ENCODE measurements at regions not wholly inside any gene's neighbourhood (a gene's known extent, or its start where the extent isn't known, plus 50 kb on each side); places are given as distances from the start of the nearest gene placed in this dataset.
A peak's percentile ranks its signal among the peaks of the same experiment; 100 is the strongest.

- H3K9me3 Mint-ChIP-seq: peaks cover 0 to 46% (median 16%) of the 10 kb centered on the region in 11 donors
These were observed 61.6 kb downstream of the LSM5 start for GRCh38 chr7:32428546-32428945.

GRCh38 chr7:32427769-32428291 lies 62.4 kb downstream of the LSM5 start:
- CTCF ChIA-PET: no interaction called here
- H3K27me3 Mint-ChIP-seq: peaks cover 27 to 75% (median 72%) of the 10 kb centered on the region in 5 donors

More at GRCh38 chr7:32428546-32428945, 61.6 kb downstream of the LSM5 start:
- Histone ChIP-seq H3K36me3 (ENCODE audit: control insufficient read depth in 2 of 3, insufficient read depth in 3 of 3, low read length in 3 of 3) (no peaks in the 10 kb centered on the region), H3K27ac (ENCODE audit: low read depth, low read length) (no peak overlapping the region), H3K27me3 (ENCODE audit: control insufficient read depth in 2 of 2, insufficient read depth in 2 of 2, low read length in 2 of 2) (peaks cover 0 to 9% of the 10 kb centered on the region in 2 donors), H3K4me1 (ENCODE audit: control insufficient read depth in 2 of 2, insufficient read depth in 2 of 2, low read length in 2 of 2) (no peaks in the 10 kb centered on the region), H3K4me3 (ENCODE audit: low read length) (no peak overlapping the region), H3K9me3 (ENCODE audit: control insufficient read depth in 2 of 3, low read length in 3 of 3) (no peaks in the 10 kb centered on the region)
- no peak for DNase-seq
- CTCF ChIA-PET: no interaction called here
- POLR2A ChIA-PET: no interaction called here
- peaks cover 0 to 16% (median 6%) of the 10 kb centered on the region in 5 donors for H3K36me3 Mint-ChIP-seq
- no peak for ATAC-seq
- H3K4me3 Mint-ChIP-seq: peak overlapping the region in 1 of 10 donors; percentile 13
- intact Hi-C loops (cut with micrococcal nuclease): no loop called here
- peak overlapping the region in 1 of 9 donors; percentile 78 for H3K27ac Mint-ChIP-seq
- H3K27me3 Mint-ChIP-seq: peaks cover 27 to 74% (median 71%) of the 10 kb centered on the region in 5 donors
- H3K4me1 Mint-ChIP-seq: peaks cover 0 to 3% (median 0%) of the 10 kb centered on the region in 7 donors

GRCh38 chr7:32416846-32417245 lies 73.3 kb downstream of the LSM5 start:
- no peaks in the 10 kb centered on the region for H3K4me1 Mint-ChIP-seq
- Histone ChIP-seq H3K4me3 (ENCODE audit: low read length) (no peak overlapping the region), H3K36me3 (ENCODE audit: control insufficient read depth in 2 of 3, insufficient read depth in 3 of 3, low read length in 3 of 3) (no peaks in the 10 kb centered on the region), H3K27ac (ENCODE audit: low read depth, low read length) (no peak overlapping the region), H3K9me3 (ENCODE audit: control insufficient read depth in 2 of 3, low read length in 3 of 3) (no peaks in the 10 kb centered on the region), H3K27me3 (ENCODE audit: control insufficient read depth in 2 of 2, insufficient read depth in 2 of 2, low read length in 2 of 2) (no peaks in the 10 kb centered on the region), H3K4me1 (ENCODE audit: control insufficient read depth in 2 of 2, insufficient read depth in 2 of 2, low read length in 2 of 2) (no peaks in the 10 kb centered on the region)
- peaks cover 0 to 29% (median 23%) of the 10 kb centered on the region in 5 donors for H3K27me3 Mint-ChIP-seq
- no peak overlapping the region for H3K4me3 Mint-ChIP-seq
- no peak for ATAC-seq
- ChIA-PET POLR2A (no interaction called here), CTCF (no interaction called here)
- no peaks in the 10 kb centered on the region for H3K36me3 Mint-ChIP-seq
- no peak for DNase-seq
- intact Hi-C loops (cut with micrococcal nuclease): no loop called here
- H3K27ac Mint-ChIP-seq: no peak overlapping the region
- H3K9me3 Mint-ChIP-seq: peaks cover 0 to 2% (median 0%) of the 10 kb centered on the region in 11 donors

More at GRCh38 chr7:32427769-32428291, 62.4 kb downstream of the LSM5 start:
- peaks cover 0 to 3% (median 0%) of the 10 kb centered on the region in 7 donors for H3K4me1 Mint-ChIP-seq
- peak; percentile 66 for ATAC-seq
- Histone ChIP-seq H3K9me3 (ENCODE audit: control insufficient read depth in 2 of 3, low read length in 3 of 3) (no peaks in the 10 kb centered on the region), H3K4me3 (ENCODE audit: low read length) (no peak overlapping the region), H3K4me1 (ENCODE audit: control insufficient read depth in 2 of 2, insufficient read depth in 2 of 2, low read length in 2 of 2) (no peaks in the 10 kb centered on the region), H3K36me3 (ENCODE audit: control insufficient read depth in 2 of 3, insufficient read depth in 3 of 3, low read length in 3 of 3) (no peaks in the 10 kb centered on the region), H3K27ac (ENCODE audit: low read depth, low read length) (no peak overlapping the region), H3K27me3 (ENCODE audit: control insufficient read depth in 2 of 2, insufficient read depth in 2 of 2, low read length in 2 of 2) (peaks cover 0 to 9% of the 10 kb centered on the region in 2 donors)
- H3K9me3 Mint-ChIP-seq: peaks cover 0 to 46% (median 16%) of the 10 kb centered on the region in 11 donors
- DNase-seq: peak; percentile 17 to 77 (median 48)
- intact Hi-C loops (cut with micrococcal nuclease): no loop called here
- H3K4me3 Mint-ChIP-seq: no peak overlapping the region
- no peak overlapping the region for H3K27ac Mint-ChIP-seq
- peaks cover 0 to 16% (median 5%) of the 10 kb centered on the region in 5 donors for H3K36me3 Mint-ChIP-seq
- POLR2A ChIA-PET: no interaction called here

- DNase-seq (no peak), ATAC-seq (no peak)
- Histone ChIP-seq H3K27me3 (ENCODE audit: control insufficient read depth in 2 of 2, insufficient read depth in 2 of 2, low read length in 2 of 2) (no peaks in the 10 kb centered on the region), H3K36me3 (ENCODE audit: control insufficient read depth in 2 of 3, insufficient read depth in 3 of 3, low read length in 3 of 3) (no peaks in the 10 kb centered on the region), H3K27ac (ENCODE audit: low read depth, low read length) (no peak overlapping the region), H3K4me3 (ENCODE audit: low read length) (no peak overlapping the region), H3K4me1 (ENCODE audit: control insufficient read depth in 2 of 2, insufficient read depth in 2 of 2, low read length in 2 of 2) (no peaks in the 10 kb centered on the region), H3K9me3 (ENCODE audit: control insufficient read depth in 2 of 3, low read length in 3 of 3) (no peaks in the 10 kb centered on the region)
- no peak overlapping the region for H3K27ac Mint-ChIP-seq
- intact Hi-C loops (cut with micrococcal nuclease): no loop called here
- peaks cover 0 to 25% (median 20%) of the 10 kb centered on the region in 5 donors for H3K27me3 Mint-ChIP-seq
- H3K9me3 Mint-ChIP-seq: no peaks in the 10 kb centered on the region
- no peak overlapping the region for H3K4me3 Mint-ChIP-seq
- ChIA-PET POLR2A (no interaction called here), CTCF (no interaction called here)
- H3K4me1 Mint-ChIP-seq: no peaks in the 10 kb centered on the region
- no peaks in the 10 kb centered on the region for H3K36me3 Mint-ChIP-seq
These were observed 74.2 kb downstream of the LSM5 start for GRCh38 chr7:32415936-32416335.

- CTCF ChIA-PET: no interaction called here
- no peak overlapping the region for H3K27ac ChIP-seq (ENCODE audit: low read depth, low read length)
- H3K9me3 ChIP-seq (ENCODE audit: control insufficient read depth in 2 of 3, low read length in 3 of 3): no peaks in the 10 kb centered on the region
- no peaks in the 10 kb centered on the region for H3K27me3 ChIP-seq (ENCODE audit: control insufficient read depth in 2 of 2, insufficient read depth in 2 of 2, low read length in 2 of 2)
- POLR2A ChIA-PET: no interaction called here
- no peak overlapping the region for H3K4me3 ChIP-seq (ENCODE audit: low read length)
- H3K36me3 ChIP-seq (ENCODE audit: control insufficient read depth in 2 of 3, insufficient read depth in 3 of 3, low read length in 3 of 3): no peaks in the 10 kb centered on the region
- Mint-ChIP-seq H3K4me1 (no peaks in the 10 kb centered on the region), H3K36me3 (no peaks in the 10 kb centered on the region), H3K27me3 (peaks cover 0 to 29% (median 17%) of the 10 kb centered on the region in 5 donors), H3K9me3 (no peaks in the 10 kb centered on the region), H3K27ac (no peak overlapping the region), H3K4me3 (no peak overlapping the region)
- ATAC-seq (no peak), DNase-seq (no peak)
- intact Hi-C loops (cut with micrococcal nuclease): no loop called here
- no peaks in the 10 kb centered on the region for H3K4me1 ChIP-seq (ENCODE audit: control insufficient read depth in 2 of 2, insufficient read depth in 2 of 2, low read length in 2 of 2)
These were observed 74.7 kb downstream of the LSM5 start for GRCh38 chr7:32415519-32415918.

- no peaks in the 10 kb centered on the region for H3K4me1 ChIP-seq (ENCODE audit: control insufficient read depth in 2 of 2, insufficient read depth in 2 of 2, low read length in 2 of 2)
- H3K27ac ChIP-seq (ENCODE audit: low read depth, low read length): no peak overlapping the region
- no peaks in the 10 kb centered on the region for H3K27me3 ChIP-seq (ENCODE audit: control insufficient read depth in 2 of 2, insufficient read depth in 2 of 2, low read length in 2 of 2)
- Mint-ChIP-seq H3K36me3 (no peaks in the 10 kb centered on the region), H3K4me1 (peaks cover 0 to 2% (median 0%) of the 10 kb centered on the region in 7 donors), H3K4me3 (no peak overlapping the region), H3K27ac (no peak overlapping the region), H3K27me3 (peaks cover 0 to 29% (median 11%) of the 10 kb centered on the region in 5 donors), H3K9me3 (no peaks in the 10 kb centered on the region)
- intact Hi-C loops (cut with micrococcal nuclease): no loop called here
- ATAC-seq: no peak
- no peak for DNase-seq
- no peaks in the 10 kb centered on the region for H3K36me3 ChIP-seq (ENCODE audit: control insufficient read depth in 2 of 3, insufficient read depth in 3 of 3, low read length in 3 of 3)
- no peaks in the 10 kb centered on the region for H3K9me3 ChIP-seq (ENCODE audit: control insufficient read depth in 2 of 3, low read length in 3 of 3)
- CTCF ChIA-PET: no interaction called here
- H3K4me3 ChIP-seq (ENCODE audit: low read length): no peak overlapping the region
- POLR2A ChIA-PET: no interaction called here
These were observed 77.7 kb downstream of the LSM5 start for GRCh38 chr7:32412471-32412870.

- Histone ChIP-seq H3K4me1 (ENCODE audit: control insufficient read depth in 2 of 2, insufficient read depth in 2 of 2, low read length in 2 of 2) (no peaks in the 10 kb centered on the region), H3K36me3 (ENCODE audit: control insufficient read depth in 2 of 3, insufficient read depth in 3 of 3, low read length in 3 of 3) (no peaks in the 10 kb centered on the region), H3K4me3 (ENCODE audit: low read length) (no peak overlapping the region), H3K9me3 (ENCODE audit: control insufficient read depth in 2 of 3, low read length in 3 of 3) (no peaks in the 10 kb centered on the region), H3K27me3 (ENCODE audit: control insufficient read depth in 2 of 2, insufficient read depth in 2 of 2, low read length in 2 of 2) (no peaks in the 10 kb centered on the region), H3K27ac (ENCODE audit: low read depth, low read length) (no peak overlapping the region)
- CTCF ChIA-PET: no interaction called here
- no peak overlapping the region for H3K4me3 Mint-ChIP-seq
- no peaks in the 10 kb centered on the region for H3K9me3 Mint-ChIP-seq
- POLR2A ChIA-PET: no interaction called here
- DNase-seq: no peak
- peaks cover 0 to 24% (median 7%) of the 10 kb centered on the region in 5 donors for H3K27me3 Mint-ChIP-seq
- no peak for ATAC-seq
- H3K36me3 Mint-ChIP-seq: no peaks in the 10 kb centered on the region
- H3K27ac Mint-ChIP-seq: no peak overlapping the region
- intact Hi-C loops (cut with micrococcal nuclease): no loop called here
- peaks cover 0 to 2% (median 0%) of the 10 kb centered on the region in 7 donors for H3K4me1 Mint-ChIP-seq
These were observed 79.6 kb downstream of the LSM5 start for GRCh38 chr7:32410545-32410944.

All from naive thymus-derived CD4-positive, alpha-beta T cell (primary cell).